Hematopoietic multipotent progenitor cell treated with erythropoietin and hydrocortisone succinate and interleukin-3 and kit ligand, for 6 days (in vitro differentiated cells): ENCODE measurements at regions not wholly inside any gene's neighbourhood (a gene's known extent, or its start where the extent isn't known, plus 50 kb on each side); places are given as distances from the start of the nearest gene placed in this dataset.

Source experiments
- DNase-seq: peaks from one replicate; pipeline ENCODE4 v3.0.0-alpha.2; 2015

- no peak for DNase-seq
Observed at GRCh38 chr10:121104476-121105111, 253.4 kb downstream of the WDR11 start.

- no peak for DNase-seq
Observed at GRCh38 chr10:121106611-121107010, 255.4 kb downstream of the WDR11 start.

- no peak for DNase-seq
Observed at GRCh38 chr10:121108051-121108450, 256.9 kb downstream of the WDR11 start.

GRCh38 chr10:121110369-121110768 lies 259.2 kb downstream of the WDR11 start:
- no peak for DNase-seq

- DNase-seq = no peak
Observed at GRCh38 chr10:121112136-121112535, 261.0 kb downstream of the WDR11 start.

GRCh38 chr10:121112579-121113384 lies 261.6 kb downstream of the WDR11 start:
- no peak for DNase-seq

GRCh38 chr10:121113385-121113696 lies 262.2 kb downstream of the WDR11 start:
- DNase-seq = no peak

- no peak for DNase-seq
Observed at GRCh38 chr10:121113911-121114310, 262.7 kb downstream of the WDR11 start.

- DNase-seq = no peak
Observed at GRCh38 chr10:121115154-121115553, 264.0 kb downstream of the WDR11 start.

- no peak for DNase-seq
Observed at GRCh38 chr10:121121462-121121861, 270.3 kb downstream of the WDR11 start.

GRCh38 chr10:121127151-121127906 lies 276.2 kb downstream of the WDR11 start:
- DNase-seq = no peak

- no peak for DNase-seq
Observed at GRCh38 chr10:121128164-121128563, 277.0 kb downstream of the WDR11 start.

GRCh38 chr10:121129266-121129665 lies 278.1 kb downstream of the WDR11 start:
- DNase-seq = no peak

GRCh38 chr10:121130382-121130781 lies 279.2 kb downstream of the WDR11 start:
- DNase-seq = no peak

GRCh38 chr10:121131014-121131413 lies 279.9 kb downstream of the WDR11 start:
- no peak for DNase-seq

GRCh38 chr10:121131426-121132265 lies 280.5 kb downstream of the WDR11 start:
- no peak for DNase-seq

- DNase-seq = no peak
Observed at GRCh38 chr10:121132273-121132672, 281.1 kb downstream of the WDR11 start.

- no peak for DNase-seq
Observed at GRCh38 chr10:121133901-121134300, 282.7 kb downstream of the WDR11 start.

GRCh38 chr10:121134711-121135110 lies 283.5 kb downstream of the WDR11 start:
- DNase-seq = no peak

GRCh38 chr10:121135512-121135911 lies 284.4 kb downstream of the WDR11 start:
- no peak for DNase-seq

- DNase-seq = no peak
Observed at GRCh38 chr10:121137533-121137932, 286.4 kb downstream of the WDR11 start.

- DNase-seq = no peak
Observed at GRCh38 chr10:121138112-121138860, 287.1 kb downstream of the WDR11 start.
